ENCODE measurements at regions not wholly inside any gene's neighbourhood (a gene's known extent, or its start where the extent isn't known, plus 50 kb on each side); places are given as distances from the start of the nearest gene placed in this dataset.

GRCh38 chr6:22067122-22067521 is 229.7 kb downstream of the PRL start:
- TF ChIP-seq CTCF (IDR thresholded peaks at IDR 0.05; ENCODE audit: low read length) (no peak), EZH2phosphoT487 (IDR thresholded peaks at IDR 0.05; ENCODE audit: low read length) (no peak)

All from MM.1S (cell line).